Fibroblast of lung (primary cell): ENCODE measurements at regions not wholly inside any gene's neighbourhood (a gene's known extent, or its start where the extent isn't known, plus 50 kb on each side); places are given as distances from the start of the nearest gene placed in this dataset.
A peak's percentile ranks its signal among the peaks of the same experiment; 100 is the strongest.

ENCODE experiments used
- DNase-seq, 2 donors: peaks; one replicate each; pipeline versions ENCODE4 v3.0.0 to v3.0.0-alpha.2; 2010; ENCODE audit warnings: low read depth in 2 of 2
- H2AFZ ChIP-seq: 2 replicates; pipeline ENCODE4 v1.5.1; 2012; ENCODE audit warnings: low read length, control low read depth, inconsistent platforms
- H3K27ac ChIP-seq: 2 replicates; pipeline ENCODE4 v1.5.1; 2011; ENCODE audit warnings: low read length, control low read depth; ENCODE audit not compliant: insufficient read depth
- H3K27me3 ChIP-seq: 2 replicates; pipeline ENCODE4 v1.5.1; 2011; ENCODE audit warnings: mild to moderate bottlenecking, low read length; ENCODE audit not compliant: control insufficient read depth, insufficient read depth
- H3K36me3 ChIP-seq: 2 replicates; pipeline ENCODE4 v1.5.1; 2011; ENCODE audit warnings: low read length; ENCODE audit not compliant: control insufficient read depth, insufficient read depth
- H3K4me1 ChIP-seq: 2 replicates; pipeline ENCODE4 v1.5.1; 2011; ENCODE audit warnings: low read length; ENCODE audit not compliant: control insufficient read depth, insufficient read depth; ENCODE audit errors: extremely low read depth
- H3K4me2 ChIP-seq: 2 replicates; pipeline ENCODE4 v1.5.1; 2011; ENCODE audit warnings: low read length, control low read depth; ENCODE audit not compliant: insufficient read depth; ENCODE audit errors: extremely low read depth
- H3K4me3 ChIP-seq, 4 experiments: fragments of 200-600 bp in 1 of 4; sonication (generic) in 1 of 4; replicated peaks in 1 of 4; 2 replicates each; pipeline ENCODE4 v1.5.1; 2011 to 2016; ENCODE audit warnings: low read length in 4 of 4, low read depth in 3 of 4, mild to moderate bottlenecking in 3 of 4, control low read depth in 2 of 4, inconsistent platforms in 1 of 4, mixed read lengths in 1 of 4; ENCODE audit not compliant: insufficient read depth in 1 of 4; ENCODE audit errors: control extremely low read depth in 1 of 4
- H3K79me2 ChIP-seq: 2 replicates; pipeline ENCODE4 v1.5.1; 2012; ENCODE audit warnings: mild to moderate bottlenecking, low read length, inconsistent platforms; ENCODE audit not compliant: control insufficient read depth, insufficient read depth
- H3K9ac ChIP-seq: 2 replicates; pipeline ENCODE4 v1.5.1; 2011; ENCODE audit warnings: mild to moderate bottlenecking, low read length, control low read depth; ENCODE audit not compliant: insufficient read depth
- H3K9me3 ChIP-seq: 2 replicates; pipeline ENCODE4 v1.5.1; 2012; ENCODE audit warnings: low read depth, low read length; ENCODE audit not compliant: control insufficient read depth, insufficient read depth
- H4K20me1 ChIP-seq: 2 replicates; pipeline ENCODE4 v1.5.1; 2011; ENCODE audit warnings: low read length; ENCODE audit not compliant: control insufficient read depth, insufficient read depth; ENCODE audit errors: extremely low read depth
- CTCF ChIP-seq, 2 donors: IDR thresholded peaks in 1 of 2; conservative IDR thresholded peaks in 1 of 2; 1 replicate in 1 of 2; 2 replicates in 1 of 2; pipeline ENCODE4 v1.5.1; 2011 to 2012; ENCODE audit warnings: low read length in 2 of 2, control low read depth in 1 of 2, inconsistent platforms in 1 of 2, low read depth in 1 of 2, mild to moderate bottlenecking in 1 of 2
- EZH2 ChIP-seq: IDR thresholded peaks from 2 replicates; pipeline ENCODE4 v1.5.1; 2012; ENCODE audit warnings: low read length, control low read depth, mild to moderate bottlenecking; ENCODE audit errors: missing control alignments

- H3K4me3 ChIP-seq: no peak overlapping the region
- H3K9ac ChIP-seq: no peak overlapping the region
- H3K27ac ChIP-seq: no peak overlapping the region
- H3K79me2 ChIP-seq: no peaks in the 10 kb centered on the region
- H4K20me1 ChIP-seq: no peaks in the 10 kb centered on the region
- H3K27me3 ChIP-seq: no peaks in the 10 kb centered on the region
- H3K4me1 ChIP-seq: no peaks in the 10 kb centered on the region
- no peaks in the 10 kb centered on the region for H3K9me3 ChIP-seq
- TF ChIP-seq CTCF (conservative IDR thresholded peaks at IDR 0.05 in 1 of 2, IDR thresholded peaks at IDR 0.05 in 1 of 2; ENCODE audit: low read depth in 1 of 2, low read length in 2 of 2) (no peak), EZH2 (no peak)
- no peaks in the 10 kb centered on the region for H3K36me3 ChIP-seq
- no peak overlapping the region for H2AFZ ChIP-seq
- DNase-seq: peak; percentile 1 to 84
- H3K4me2 ChIP-seq: no peak overlapping the region
These were observed 56.0 kb upstream of the OR5AK2 start for GRCh38 chr11:56932572-56933220.

- no peak for DNase-seq
- no peaks in the 10 kb centered on the region for H3K27me3 ChIP-seq
- no peak overlapping the region for H3K4me3 ChIP-seq
- no peak overlapping the region for H2AFZ ChIP-seq
- no peaks in the 10 kb centered on the region for H3K4me1 ChIP-seq
- H3K79me2 ChIP-seq: no peaks in the 10 kb centered on the region
- no peaks in the 10 kb centered on the region for H3K36me3 ChIP-seq
- no peak overlapping the region for H3K9ac ChIP-seq
- no peaks in the 10 kb centered on the region for H4K20me1 ChIP-seq
- no peak overlapping the region for H3K4me2 ChIP-seq
- H3K9me3 ChIP-seq: no peaks in the 10 kb centered on the region
- no peak for TF ChIP-seq EZH2
- TF ChIP-seq CTCF (conservative IDR thresholded peaks at IDR 0.05 in 1 of 2, IDR thresholded peaks at IDR 0.05 in 1 of 2; ENCODE audit: low read depth in 1 of 2, low read length in 2 of 2): no peak
- no peak overlapping the region for H3K27ac ChIP-seq
These were observed 65.6 kb upstream of the OR5AK2 start for GRCh38 chr11:56923116-56923515.

- Histone ChIP-seq H3K36me3 (no peaks in the 10 kb centered on the region), H3K27me3 (no peaks in the 10 kb centered on the region), H4K20me1 (no peaks in the 10 kb centered on the region), H3K9me3 (no peaks in the 10 kb centered on the region), H2AFZ (no peak overlapping the region), H3K4me3 (no peak overlapping the region), H3K27ac (no peak overlapping the region), H3K4me1 (no peaks in the 10 kb centered on the region), H3K9ac (no peak overlapping the region), H3K79me2 (no peaks in the 10 kb centered on the region), H3K4me2 (no peak overlapping the region)
- DNase-seq: no peak
- TF ChIP-seq CTCF (conservative IDR thresholded peaks at IDR 0.05 in 1 of 2, IDR thresholded peaks at IDR 0.05 in 1 of 2; ENCODE audit: low read depth in 1 of 2, low read length in 2 of 2): no peak
These were observed 66.3 kb upstream of the OR5AK2 start for GRCh38 chr11:56922421-56922820.
